Medulla oblongata (tissue), 1 donor: ENCODE measurements at regions not wholly inside any gene's neighbourhood (a gene's known extent, or its start where the extent isn't known, plus 50 kb on each side); places are given as distances from the start of the nearest gene placed in this dataset.

Experiments
- DNase-seq: peaks from one replicate; pipeline ENCODE4 v3.0.0-alpha.2; 2015; ENCODE audit errors: extremely low spot score

GRCh38 chr16:5488581-5488980, 391.0 kb upstream of the EEF2KMT start:
- DNase-seq: no peak

DNA sequence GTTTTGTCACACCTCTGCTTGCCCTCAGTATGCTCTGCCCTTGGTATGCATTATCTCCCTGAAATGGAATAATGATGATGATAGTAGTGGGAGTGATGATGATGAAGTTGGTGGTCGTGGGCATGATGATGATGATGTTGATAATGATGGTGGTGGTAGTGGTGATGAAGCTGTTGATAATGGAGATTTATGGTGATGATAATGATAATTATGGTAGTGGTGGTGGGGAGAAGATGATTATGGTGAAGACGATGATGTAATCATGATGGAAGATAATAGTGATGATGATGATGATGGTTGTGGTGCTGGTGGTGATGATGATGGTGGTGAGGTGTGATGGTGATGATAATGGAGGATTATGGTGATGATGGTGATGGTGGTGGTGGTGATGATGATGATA, 390.1 kb upstream of the EEF2KMT start:
- no peak for DNase-seq

DNA sequence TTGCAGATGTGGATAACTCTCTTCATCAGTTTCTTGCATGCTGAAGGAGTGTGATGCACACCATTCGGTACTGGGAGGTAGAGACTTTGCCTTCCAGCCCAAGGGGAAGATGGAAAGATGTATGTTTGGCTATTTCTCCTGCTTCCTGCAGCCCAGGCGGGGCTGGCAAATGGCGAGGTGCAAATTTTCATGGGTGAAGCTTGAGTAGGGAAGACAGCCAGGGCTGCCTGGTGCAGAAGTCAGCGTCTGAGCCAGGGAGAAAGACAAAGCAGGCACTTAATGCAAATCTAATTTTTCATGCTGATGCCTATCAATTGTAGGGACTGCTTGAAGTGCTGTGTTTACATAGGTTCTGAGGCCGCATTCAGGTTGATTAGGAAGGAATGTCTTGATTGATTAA, 384.7 kb upstream of the EEF2KMT start:
- no peak for DNase-seq

GRCh38 chr16:5480431-5481195, 383.0 kb upstream of the EEF2KMT start:
- no peak for DNase-seq

GRCh38 chr16:5479926-5480325, 382.3 kb upstream of the EEF2KMT start:
- no peak for DNase-seq

- DNase-seq: no peak
Observed at GRCh38 chr16:5478036-5478435, 380.4 kb upstream of the EEF2KMT start.

DNA sequence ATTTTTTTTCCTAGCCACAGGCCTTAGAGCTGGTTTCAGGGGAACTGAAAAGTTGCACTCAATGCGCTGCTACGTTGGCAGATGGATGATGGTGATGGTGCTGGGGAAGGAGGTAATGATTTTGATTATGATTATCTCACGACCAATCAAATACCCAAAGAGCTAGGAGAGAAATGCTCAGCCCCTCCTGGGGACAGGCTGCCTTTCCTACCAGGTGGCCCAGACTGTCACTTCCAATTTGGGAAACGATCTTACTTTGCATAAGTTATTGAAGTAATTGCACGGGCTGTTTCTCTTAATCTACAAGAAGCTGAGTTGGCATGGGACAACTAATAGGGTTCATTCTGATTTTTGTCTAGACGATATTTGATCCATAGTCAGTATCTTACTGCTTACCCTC, 379.7 kb upstream of the EEF2KMT start:
- no peak for DNase-seq

- no peak for DNase-seq
Observed at GRCh38 chr16:5472552-5472951, 375.0 kb upstream of the EEF2KMT start.

DNA sequence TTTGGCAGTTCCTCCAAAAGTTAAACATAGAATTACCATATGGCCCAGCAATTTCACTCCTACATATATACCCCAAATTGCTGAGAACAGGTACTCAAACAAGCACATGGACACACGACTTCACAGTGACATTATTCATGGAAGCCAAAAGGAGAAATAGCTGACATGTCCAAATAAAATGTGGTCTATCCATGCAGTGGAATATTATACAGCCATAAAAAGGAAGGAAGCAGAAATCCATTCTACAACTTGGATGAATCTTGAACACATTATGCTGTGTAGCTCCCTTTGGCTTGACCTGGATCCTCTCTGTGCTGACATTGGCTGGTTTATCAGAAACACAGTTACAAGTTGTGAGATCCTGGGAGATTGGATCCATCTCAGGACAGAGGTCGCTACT, 370.9 kb upstream of the EEF2KMT start:
- DNase-seq: no peak

GRCh38 chr16:5467552-5467951, 370.0 kb upstream of the EEF2KMT start:
- no peak for DNase-seq

DNA sequence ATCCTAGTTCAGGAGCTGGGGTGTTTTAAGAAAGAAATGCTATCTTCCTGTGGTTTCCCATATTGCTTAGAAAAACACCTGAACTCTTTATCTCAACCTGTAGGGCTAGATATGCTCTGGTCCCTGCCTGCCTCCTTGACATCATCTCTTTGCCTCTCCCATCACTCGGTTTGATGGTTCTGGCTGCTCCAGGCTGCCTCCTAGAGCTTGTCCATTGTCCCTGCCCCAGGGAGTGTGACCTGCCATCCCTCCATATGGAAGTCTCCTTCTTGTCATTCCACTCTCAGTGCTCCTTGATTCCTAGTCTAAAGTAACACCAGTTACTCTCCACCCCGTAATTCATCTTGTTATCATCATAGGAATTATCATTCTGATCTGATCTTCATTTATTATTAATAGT, 369.0 kb upstream of the EEF2KMT start:
- no peak for DNase-seq

GRCh38 chr16:5465714-5466113, 368.1 kb upstream of the EEF2KMT start:
- no peak for DNase-seq

DNA sequence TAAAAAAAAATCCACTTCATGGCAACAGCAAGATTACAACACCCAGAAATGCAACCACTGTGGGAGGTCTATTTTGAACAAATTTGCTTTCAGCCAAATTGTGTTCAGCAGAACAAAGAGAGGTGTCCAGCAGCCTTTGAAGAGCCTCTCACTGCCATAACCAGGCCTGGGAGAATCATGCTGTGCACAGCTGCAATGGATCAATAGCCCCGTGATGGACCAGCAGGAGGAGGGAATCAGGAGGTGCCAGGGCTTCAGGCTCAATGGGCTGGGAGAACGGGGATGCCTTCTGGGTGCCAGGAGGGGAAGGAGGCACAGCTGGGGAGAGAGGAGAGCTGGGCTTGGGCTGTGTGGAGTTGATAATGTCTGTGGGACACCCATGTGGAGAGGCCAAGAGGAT, 366.2 kb upstream of the EEF2KMT start:
- DNase-seq: no peak

GRCh38 chr16:5461574-5461973, 364.0 kb upstream of the EEF2KMT start:
- no peak for DNase-seq

GRCh38 chr16:5461141-5461540, 363.5 kb upstream of the EEF2KMT start:
- DNase-seq: no peak

GRCh38 chr16:5460701-5461100, 363.1 kb upstream of the EEF2KMT start:
- DNase-seq: no peak

DNA sequence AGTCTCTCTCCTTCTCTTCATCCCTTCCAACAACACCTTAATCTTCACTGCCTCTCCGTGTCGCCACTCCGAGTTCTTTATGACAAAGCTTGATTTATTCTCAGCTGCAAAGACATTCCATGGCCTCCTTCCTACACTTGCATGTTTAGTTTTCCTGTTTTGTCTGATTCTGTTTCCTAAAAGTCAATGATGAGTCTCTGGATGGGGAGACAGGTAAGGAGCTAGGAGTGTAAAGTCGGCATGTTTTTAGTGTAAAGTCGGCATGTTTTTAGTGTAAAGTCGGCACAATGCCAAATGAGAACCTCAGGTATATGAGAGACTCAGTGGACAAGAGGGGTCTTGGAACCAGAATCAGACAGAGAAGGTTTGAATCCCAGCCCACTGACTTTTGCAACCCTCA, 362.3 kb upstream of the EEF2KMT start:
- DNase-seq: no peak

DNA sequence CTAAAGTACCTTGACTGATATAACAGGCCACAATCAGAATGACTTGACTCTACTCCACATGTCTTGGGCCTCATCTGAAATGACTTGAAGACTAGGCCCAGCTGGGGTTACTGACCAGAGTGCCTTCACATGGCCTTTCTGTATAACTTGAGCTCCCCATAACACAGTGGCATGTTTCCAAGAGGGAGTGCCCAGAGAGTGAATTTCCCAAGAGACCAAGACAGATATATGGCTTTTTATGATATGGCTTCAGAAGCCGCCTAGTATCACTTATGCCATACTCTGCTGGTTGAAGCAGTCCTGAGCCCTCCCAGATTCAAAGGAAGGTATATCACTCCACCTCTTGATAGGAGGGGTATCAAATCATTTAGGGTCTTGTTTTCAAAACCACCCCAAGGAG, 357.5 kb upstream of the EEF2KMT start:
- DNase-seq: no peak

DNA sequence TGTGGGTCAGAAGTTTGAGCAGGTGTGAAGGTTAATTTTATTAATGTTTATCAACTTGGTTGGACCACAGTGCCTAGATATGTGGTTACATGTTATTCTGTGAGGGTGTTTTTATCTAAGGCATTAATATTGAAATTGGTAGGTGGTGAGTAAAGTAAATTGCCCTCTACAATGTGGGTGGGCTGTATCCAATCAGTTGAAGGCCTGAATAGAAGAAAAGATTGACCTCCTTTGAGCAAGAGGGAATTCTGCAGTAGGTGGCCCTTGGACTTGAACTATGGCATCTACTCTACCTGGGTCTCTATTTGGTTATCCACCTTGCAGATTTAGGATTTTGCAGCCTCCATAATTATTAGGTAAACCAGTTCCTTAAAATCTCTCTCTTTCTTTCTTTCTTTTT, 356.8 kb upstream of the EEF2KMT start:
- DNase-seq: no peak

DNA sequence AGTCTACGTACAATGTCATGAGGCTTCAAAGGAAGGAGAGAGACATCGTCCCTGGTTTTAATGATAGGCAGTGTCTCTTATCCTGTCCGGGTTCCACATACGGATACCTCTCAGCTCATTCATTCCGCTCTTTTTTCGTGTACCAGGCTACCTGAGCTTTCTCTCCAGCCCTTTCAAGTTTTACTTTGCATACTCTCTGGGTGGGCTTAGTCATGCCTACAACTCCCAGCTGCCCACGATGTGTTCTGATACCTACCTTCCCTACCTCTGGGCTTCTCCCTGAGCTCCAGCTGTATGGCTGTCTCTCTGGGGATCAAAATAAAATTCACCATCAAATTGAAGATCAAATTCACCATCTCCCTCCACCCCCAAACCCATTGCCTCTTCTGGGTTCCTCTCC, 354.0 kb upstream of the EEF2KMT start:
- DNase-seq: no peak

DNA sequence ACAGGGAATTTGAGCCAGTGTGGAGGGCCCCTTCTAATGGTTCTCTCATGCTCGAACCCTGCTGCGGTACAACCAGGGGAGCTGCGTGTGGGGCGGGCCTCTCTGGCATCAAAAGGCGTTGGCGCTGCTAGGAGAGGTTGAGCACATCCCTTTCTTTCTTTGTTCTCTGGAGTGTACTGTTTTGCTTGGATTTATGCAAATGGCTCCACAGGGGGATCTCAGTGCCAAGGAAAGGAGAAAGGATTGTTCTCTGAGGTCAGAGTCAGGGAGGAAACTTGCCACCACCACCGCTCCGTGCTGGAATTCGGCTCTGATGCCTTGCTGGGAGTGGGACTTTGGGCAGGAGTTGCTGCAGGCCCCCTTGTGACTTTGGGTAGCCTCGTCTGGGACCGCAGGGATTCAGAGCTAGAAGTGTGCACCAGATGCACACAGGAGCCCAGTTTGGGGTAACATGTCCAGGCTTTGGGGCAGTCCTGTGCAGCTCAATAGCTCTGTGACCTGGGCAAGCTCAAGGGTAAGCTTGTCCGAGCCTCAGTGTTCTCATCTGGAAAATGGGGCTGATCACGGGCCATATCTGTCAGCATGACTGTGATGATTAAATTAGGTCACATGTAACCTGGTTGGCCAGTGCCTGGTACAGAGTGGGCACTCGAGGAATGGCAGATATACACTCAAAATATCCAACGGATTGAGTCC, 353.0 kb upstream of the EEF2KMT start:
- DNase-seq: peak; percentile 31

GRCh38 chr16:5449901-5450300, 352.3 kb upstream of the EEF2KMT start:
- DNase-seq: no peak

GRCh38 chr16:5448798-5449197, 351.2 kb upstream of the EEF2KMT start:
- no peak for DNase-seq

- no peak for DNase-seq
Observed at GRCh38 chr16:5447734-5448133, 350.1 kb upstream of the EEF2KMT start.
